ENCODE measurements at regions not wholly inside any gene's neighbourhood (a gene's known extent, or its start where the extent isn't known, plus 50 kb on each side); places are given as distances from the start of the nearest gene placed in this dataset.

- no peak for DNase-seq (ENCODE audit: low spot score)
- Histone ChIP-seq H3K4me1 (no peaks in the 10 kb centered on the region), H3K27ac (no peak overlapping the region), H3K27me3 (no peaks in the 10 kb centered on the region), H3K9me3 (peaks cover 0 to 2% of the 10 kb centered on the region in 2 donors), H3K4me3 (no peak overlapping the region), H3K36me3 (no peaks in the 10 kb centered on the region)
- no peak for TF ChIP-seq CTCF (IDR thresholded peaks at IDR 0.05)
These were observed 192.9 kb upstream of the FZD8 start for GRCh38 chr10:35834877-35835494.

- Histone ChIP-seq H3K27ac (no peak overlapping the region), H3K27me3 (no peaks in the 10 kb centered on the region), H3K4me1 (no peaks in the 10 kb centered on the region), H3K36me3 (no peaks in the 10 kb centered on the region), H3K9me3 (no peaks in the 10 kb centered on the region), H3K4me3 (no peak overlapping the region)
- no peak for TF ChIP-seq CTCF (IDR thresholded peaks at IDR 0.05)
- no peak for DNase-seq (ENCODE audit: low spot score)
These were observed 185.7 kb upstream of the FZD8 start for GRCh38 chr10:35827783-35828182.

- H3K27me3 ChIP-seq = no peaks in the 10 kb centered on the region
- no peak for DNase-seq (ENCODE audit: low spot score)
- peak overlapping the region; percentile 5 to 45 for H3K27ac ChIP-seq
- TF ChIP-seq CTCF (IDR thresholded peaks at IDR 0.05) = no peak
- no peaks in the 10 kb centered on the region for H3K9me3 ChIP-seq
- H3K36me3 ChIP-seq = no peaks in the 10 kb centered on the region
- H3K4me1 ChIP-seq = peaks cover 0 to 15% of the 10 kb centered on the region in 2 donors
- H3K4me3 ChIP-seq = no peak overlapping the region
These were observed 182.6 kb upstream of the FZD8 start for GRCh38 chr10:35824704-35825103.

GRCh38 chr10:35822316-35822715 lies 180.2 kb upstream of the FZD8 start:
- peak overlapping the region in 1 of 2 donors; percentile 49 for H3K27ac ChIP-seq
- H3K36me3 ChIP-seq = no peaks in the 10 kb centered on the region
- DNase-seq (ENCODE audit: low spot score) = peak; percentile 92
- H3K27me3 ChIP-seq = no peaks in the 10 kb centered on the region
- peaks cover 0 to 15% of the 10 kb centered on the region in 2 donors for H3K4me1 ChIP-seq
- peak in 1 of 2 donors; percentile 62 for TF ChIP-seq CTCF (IDR thresholded peaks at IDR 0.05)
- no peak overlapping the region for H3K4me3 ChIP-seq
- H3K9me3 ChIP-seq = no peaks in the 10 kb centered on the region

- Histone ChIP-seq H3K4me3 (no peak overlapping the region), H3K27me3 (no peaks in the 10 kb centered on the region), H3K9me3 (no peaks in the 10 kb centered on the region), H3K36me3 (no peaks in the 10 kb centered on the region), H3K4me1 (peaks cover 0 to 15% of the 10 kb centered on the region in 2 donors), H3K27ac (peak overlapping the region in 1 of 2 donors; percentile 49)
- TF ChIP-seq CTCF (IDR thresholded peaks at IDR 0.05) = no peak
- DNase-seq (ENCODE audit: low spot score) = no peak
These were observed 179.3 kb upstream of the FZD8 start for GRCh38 chr10:35821339-35821911.

- no peak for TF ChIP-seq CTCF (IDR thresholded peaks at IDR 0.05)
- no peak for DNase-seq (ENCODE audit: low spot score)
- Histone ChIP-seq H3K27ac (peak overlapping the region in 1 of 2 donors; percentile 49), H3K4me1 (peaks cover 0 to 15% of the 10 kb centered on the region in 2 donors), H3K27me3 (no peaks in the 10 kb centered on the region), H3K9me3 (no peaks in the 10 kb centered on the region), H3K36me3 (no peaks in the 10 kb centered on the region), H3K4me3 (no peak overlapping the region)
These were observed 177.6 kb upstream of the FZD8 start for GRCh38 chr10:35819736-35820135.

Data from right atrium auricular region (tissue), 2 donors.